GM18511 (cell line): ENCODE measurements at regions not wholly inside any gene's neighbourhood (a gene's known extent, or its start where the extent isn't known, plus 50 kb on each side); places are given as distances from the start of the nearest gene placed in this dataset.

Experiments
- ATAC-seq: cut with Tn5 transposase; IDR thresholded peaks from one replicate; pipeline ENCODE4 v1.9.1; 2021; ENCODE audit warnings: mild to moderate bottlenecking, moderate library complexity; ENCODE audit not compliant: unreplicated experiment

DNA sequence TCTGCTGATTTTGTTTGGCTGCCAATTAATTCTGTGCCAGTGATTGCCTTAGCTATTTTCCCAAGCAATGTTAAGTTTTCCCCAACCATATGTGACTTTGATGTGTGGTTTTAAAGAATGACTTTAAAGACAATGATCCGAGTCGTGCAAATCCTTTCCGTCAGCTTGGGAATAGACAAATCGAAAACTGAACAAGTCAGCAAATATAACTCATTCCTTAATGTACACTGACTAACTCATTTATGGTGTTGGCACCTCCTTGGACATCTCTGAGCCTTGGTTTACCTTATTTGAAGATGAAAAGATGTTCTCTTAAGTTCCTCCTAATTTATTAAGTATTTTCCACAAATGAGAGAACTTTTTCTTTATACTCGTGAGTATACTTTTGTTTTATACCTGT, 249.4 kb upstream of the SLCO3A1 start:
- no peak for ATAC-seq

DNA sequence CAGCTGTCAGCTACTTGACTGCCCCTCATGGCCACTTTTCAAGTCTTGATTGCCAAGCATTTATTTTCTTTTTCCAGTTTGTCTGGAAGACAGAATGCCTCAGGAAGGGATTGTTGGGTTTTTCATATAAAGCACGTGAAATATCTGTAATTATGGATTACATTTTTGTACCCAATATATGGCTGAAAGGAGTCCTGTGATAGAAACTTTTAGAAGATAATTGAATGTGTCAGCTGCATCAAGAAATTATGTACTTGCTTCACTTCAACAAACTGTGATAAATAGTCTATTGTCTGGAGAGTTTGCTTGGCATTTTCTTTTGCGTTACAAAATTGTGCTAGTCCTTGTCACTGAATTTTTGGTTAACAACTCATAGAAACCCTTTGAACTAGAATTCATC, 247.9 kb upstream of the SLCO3A1 start:
- no peak for ATAC-seq

DNA sequence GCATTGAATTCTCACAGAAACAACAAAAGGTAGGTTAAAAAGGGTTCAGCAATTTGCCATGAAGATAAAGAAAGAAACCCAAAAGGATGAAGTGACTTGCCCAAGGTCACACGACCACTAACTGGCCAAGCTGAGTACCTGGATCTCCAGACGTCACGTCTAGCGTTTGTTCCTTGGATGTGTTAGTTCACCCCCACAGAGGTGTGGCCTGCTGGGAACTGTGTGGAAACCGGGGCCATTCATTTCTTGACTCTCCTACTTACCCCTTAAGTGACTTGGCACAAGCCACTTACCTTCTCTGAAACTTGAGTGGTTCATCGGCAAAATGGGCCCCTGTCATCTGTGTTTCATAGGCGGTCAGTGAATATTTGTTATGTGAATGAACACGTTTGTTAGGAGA, 244.3 kb upstream of the SLCO3A1 start:
- ATAC-seq, result no peak

DNA sequence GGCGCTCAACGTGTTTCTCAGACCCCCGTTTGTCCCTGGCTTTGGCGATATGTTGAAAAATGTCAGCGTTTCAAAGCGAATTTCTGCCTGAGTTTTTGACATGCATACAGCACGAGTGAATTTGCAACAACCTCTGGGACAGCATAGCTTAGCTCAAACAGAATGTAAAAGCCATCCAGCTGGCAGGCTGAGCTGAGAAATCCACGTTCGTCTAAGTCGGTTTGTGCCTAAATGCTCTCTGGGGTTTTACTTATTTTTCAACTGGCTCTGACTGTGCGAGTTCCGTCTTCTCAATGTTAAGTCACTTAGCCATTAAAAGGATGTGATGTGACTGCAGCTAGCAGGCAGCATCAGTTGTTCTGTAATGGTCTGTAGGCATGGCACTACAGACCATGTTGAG, 243.5 kb upstream of the SLCO3A1 start:
- ATAC-seq, result no peak

DNA sequence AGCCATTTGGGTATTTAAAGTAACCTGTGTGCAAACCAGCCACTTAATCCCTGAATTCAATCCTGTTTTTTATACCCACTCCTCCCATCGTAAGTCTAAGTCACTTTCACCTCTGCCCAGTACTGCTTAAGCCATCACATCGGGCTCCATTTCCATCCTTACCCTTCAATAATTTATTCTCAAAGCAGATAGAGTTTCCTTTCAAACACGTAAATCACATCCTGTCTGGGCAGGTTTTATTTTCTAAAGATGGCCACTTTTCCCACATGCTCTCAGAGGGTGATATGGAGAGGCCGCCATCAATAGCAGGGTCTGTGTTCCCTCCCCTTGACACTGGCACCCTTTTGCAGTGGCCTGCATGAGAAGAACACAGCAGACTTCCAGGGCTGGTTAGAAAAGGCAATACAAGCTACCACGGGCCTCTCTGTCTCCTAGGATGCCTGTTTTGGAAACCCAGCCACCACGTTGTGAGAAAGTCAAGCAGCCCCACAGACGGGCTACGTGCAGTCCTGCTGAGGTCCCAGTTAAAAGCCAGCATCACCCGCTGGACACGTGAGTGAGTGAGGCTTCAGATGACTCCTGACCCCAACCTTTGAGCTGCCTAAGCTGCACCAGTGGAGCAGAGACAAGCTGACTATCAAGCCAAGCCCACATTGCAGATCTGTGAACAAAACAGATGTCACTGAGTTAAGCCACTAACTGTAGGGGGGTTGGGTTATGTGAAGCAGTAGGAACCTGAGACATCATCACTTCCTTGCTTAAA, 241.8 kb upstream of the SLCO3A1 start:
- no peak for ATAC-seq

DNA sequence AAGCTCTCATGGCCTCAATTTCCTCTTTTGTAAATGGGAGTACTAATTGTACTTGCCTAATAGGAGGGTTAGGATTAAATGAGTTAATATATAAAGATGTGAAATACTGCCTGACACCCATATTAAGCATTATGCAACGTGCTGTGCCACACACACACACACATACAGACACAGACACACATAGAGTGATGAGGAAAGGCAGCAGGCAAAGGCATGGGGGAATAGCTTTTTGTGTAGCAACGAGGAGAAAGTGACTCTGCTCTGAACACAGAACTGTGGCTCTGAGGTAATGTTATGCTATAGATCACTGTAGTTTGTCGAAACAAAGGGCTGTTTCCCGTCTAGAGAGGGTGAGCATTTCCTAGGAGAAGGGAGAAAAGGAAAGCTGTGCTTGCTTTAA, 233.3 kb upstream of the SLCO3A1 start:
- ATAC-seq, result no peak

DNA sequence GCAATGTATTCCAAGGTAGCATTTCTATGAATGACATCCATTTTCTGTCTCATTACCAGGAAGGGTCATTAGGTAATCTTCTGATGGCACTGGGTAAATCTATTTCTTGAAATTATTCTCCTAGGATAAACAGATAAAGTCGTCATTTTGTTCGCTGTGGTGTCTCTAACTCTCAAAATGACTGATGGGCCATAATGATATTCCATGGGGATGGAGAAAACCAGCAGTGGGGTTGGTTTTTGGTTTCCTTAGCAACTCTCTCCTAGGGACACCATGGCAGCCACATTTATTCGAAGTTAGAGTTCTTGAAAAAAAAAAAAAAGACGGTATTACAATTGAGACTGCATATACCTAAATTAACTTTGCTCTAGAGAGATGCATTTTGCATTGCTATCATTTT, 231.3 kb upstream of the SLCO3A1 start:
- no peak for ATAC-seq

DNA sequence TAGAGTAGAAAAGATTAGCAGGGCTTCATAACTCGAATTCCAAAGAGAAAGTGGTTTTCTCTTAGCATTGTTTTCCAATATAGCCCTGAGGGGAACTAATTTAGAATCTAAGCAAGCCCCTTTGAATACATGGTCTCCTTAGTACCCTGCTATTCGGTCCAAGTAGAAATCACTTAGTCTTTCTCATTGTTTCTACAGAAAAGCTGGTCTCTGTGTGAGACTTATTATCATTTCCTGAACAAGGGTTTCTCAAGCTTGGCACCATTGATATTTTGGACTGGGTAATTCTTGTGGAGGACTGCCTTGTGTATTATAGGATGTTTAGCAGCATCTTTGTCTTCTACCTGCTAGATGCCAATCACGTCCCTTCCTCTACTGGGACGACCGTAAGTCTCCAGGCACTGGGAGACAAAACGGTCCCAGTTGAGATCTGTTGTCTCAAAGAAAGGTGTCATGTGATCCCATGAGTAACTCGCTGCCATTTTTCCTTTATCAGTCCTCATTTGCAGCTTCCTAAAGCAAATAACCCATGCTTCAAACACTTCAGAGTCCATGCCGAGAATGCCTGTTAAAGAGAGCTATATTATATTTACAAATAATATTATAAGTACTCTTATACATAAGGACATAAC, 230.7 kb upstream of the SLCO3A1 start:
- ATAC-seq, result no peak

DNA sequence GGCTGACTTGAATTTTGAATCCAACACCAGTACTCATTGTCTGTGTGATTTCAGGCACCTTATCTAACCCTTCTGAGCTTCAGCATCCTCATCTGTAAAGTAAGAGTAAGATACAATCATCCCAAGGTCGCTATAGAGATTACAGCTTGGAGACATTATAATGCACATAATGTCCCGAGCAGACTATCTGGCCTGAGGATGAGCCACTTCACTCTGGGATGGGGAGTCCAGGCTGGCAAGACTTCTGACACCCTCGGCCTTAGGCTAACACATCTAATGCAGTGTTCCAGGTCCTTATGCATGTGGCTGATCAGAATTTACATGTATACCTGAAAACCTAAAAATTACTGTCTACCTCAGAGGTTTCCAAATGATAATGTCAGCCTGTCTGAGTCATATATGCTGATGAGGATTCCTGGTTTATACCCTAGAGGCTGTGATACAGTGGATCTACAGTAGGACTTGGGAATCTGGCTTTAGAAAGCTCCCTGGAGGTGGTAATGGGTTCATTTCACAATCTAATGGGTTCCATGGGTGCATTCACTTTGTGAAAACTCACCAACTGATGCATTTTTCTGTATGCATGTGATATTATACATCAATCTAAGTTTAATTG, 229.0 kb upstream of the SLCO3A1 start:
- no peak for ATAC-seq

DNA sequence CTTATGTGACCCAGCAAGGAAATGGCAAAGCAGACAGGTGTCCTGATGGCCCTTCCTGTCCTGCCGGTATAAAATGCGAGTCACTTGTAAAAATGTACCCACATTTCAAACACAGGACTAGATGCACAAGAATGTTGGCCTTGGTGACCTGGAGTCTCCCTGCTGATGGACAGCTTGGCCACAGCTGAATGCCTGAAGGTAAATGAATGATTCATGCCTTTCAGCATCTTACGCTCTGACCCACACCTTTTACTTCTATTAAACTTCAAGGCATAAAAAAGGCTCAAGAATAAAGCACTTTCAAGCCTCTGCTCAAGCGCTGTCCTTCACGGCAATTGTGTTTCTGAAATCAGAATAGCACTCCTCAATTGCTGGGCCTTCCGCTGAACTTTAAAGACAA, 228.0 kb upstream of the SLCO3A1 start:
- ATAC-seq, result no peak

DNA sequence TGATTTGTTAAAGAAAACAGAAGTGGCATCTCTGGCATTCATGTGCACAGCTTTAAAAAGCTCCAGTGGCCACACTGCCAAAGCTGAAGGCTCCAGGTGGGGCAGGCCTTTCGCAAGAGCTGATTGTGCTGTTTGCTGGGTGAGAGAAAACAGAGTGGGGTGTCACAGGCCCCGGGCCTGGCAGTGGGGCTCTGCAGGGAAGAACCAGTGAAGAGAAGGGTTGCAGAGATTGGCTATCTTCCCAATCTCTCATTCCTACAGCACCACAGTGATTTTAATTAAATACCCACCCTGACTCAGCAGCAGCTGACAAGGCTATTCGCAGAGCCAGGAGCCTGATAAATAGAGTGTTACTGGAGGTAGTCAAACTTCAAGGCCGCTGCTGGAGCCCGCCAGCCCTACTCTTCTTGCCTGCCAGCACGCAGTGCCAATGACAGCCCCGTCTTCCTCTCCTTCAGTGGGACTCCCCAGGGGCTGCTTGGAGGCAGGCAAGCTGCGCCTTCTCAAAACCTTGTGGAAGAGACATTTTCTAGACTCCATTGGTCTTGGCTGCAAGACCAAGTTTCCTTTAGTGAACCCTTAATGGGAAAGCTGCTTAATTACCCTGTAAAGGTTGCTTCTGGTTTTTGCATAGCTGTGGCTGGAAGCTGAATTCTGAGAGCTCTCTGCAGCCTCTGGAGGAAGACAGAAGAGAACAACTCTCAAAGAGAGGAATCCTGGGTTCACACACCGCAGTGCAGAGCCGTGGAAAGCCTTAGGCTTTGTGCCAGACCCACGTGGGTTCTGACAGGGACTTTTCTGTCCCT, 225.8 kb upstream of the SLCO3A1 start:
- no peak for ATAC-seq

DNA sequence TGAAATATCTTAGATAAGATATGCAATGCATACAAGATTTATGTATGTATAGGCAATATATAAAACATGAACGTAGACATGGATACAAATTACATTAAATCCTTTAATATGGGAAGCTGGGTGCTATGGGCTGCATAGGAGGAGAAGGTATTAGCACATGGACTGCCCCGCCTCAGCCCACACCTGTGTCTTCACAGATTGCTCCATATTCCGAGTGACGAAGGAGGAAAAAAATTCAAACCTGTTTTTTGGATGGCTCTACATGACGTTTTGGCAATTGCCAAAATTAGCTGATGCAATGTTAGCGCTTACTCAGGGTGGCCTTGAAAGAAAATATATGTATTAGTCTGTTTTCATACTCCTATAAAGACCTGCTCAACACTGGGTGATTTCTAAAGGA, 223.4 kb upstream of the SLCO3A1 start:
- no peak for ATAC-seq

DNA sequence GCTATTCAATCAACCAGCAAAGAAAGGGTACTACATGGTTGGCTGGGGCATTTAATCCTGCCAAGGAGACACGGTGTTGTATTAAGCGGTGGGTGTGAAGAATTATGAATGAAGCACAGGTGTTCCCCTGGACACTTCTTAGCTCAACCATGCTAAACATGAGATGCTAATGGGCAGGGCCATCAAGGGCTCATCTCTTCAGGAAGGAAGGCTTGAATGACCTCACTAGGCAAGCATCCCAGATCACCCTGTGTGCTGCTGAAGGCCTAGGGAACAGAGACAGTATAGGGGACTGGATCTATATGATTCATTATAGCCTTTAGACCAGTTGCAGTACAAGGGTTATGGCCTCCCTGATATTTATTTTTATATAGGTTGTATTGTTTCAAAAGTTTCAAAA, 221.3 kb upstream of the SLCO3A1 start:
- ATAC-seq, result no peak

DNA sequence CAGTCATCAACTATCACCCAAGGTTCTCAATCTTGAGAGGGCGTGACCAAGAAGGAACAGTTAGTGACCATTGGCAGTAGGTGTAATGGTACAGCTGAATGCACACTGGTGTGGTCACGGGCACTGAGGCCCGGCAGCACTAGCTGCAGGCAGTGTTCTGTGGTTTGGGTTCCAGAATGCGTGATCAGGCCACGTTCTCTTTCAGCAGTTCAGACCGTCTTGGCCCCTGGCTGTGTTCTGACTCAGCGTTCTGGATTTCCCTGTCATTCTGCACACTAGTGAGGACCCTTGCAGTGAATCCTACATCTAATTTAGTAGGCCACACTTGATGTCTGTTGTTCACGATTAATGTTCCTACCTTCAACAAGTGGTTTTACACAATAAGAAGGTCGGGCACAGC, 220.5 kb upstream of the SLCO3A1 start:
- ATAC-seq, result no peak

DNA sequence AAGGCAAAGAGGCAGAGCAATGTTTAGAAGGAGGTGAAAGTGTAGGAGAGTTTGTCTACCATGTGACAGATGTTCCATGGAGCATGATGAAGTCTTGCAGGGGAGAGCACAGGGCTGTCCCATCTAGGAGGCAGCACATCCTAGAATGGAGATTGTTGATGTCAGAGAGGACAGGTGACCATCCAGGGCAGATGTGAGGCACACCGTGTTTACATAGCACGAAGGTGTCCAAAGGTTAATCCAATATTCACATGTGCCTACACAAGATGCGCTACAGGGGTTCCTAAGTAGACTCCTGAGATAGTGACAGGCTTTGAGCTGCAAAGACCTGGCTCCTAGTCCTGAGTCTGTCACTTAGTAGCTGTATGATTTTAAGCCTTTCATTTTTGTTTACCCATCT, 219.3 kb upstream of the SLCO3A1 start:
- no peak for ATAC-seq

DNA sequence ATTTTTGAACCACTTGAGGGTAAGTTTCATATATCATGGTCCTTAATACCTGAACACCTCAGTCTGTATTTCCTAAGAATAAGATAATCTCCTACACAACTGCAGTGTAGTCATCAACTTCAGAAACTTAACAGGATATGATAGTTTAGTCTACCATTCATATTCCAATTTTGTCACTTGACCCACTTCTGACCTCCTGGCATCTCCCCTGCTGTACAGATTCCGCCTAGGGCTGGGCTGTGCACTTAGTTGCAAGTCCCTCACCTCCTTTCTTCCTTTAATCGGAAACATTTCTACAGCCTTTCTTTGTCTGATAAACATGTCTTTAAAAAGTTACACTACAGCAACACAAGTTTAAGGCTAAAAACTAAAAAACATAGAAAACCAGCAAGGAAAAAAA, 218.4 kb upstream of the SLCO3A1 start:
- ATAC-seq, result no peak

DNA sequence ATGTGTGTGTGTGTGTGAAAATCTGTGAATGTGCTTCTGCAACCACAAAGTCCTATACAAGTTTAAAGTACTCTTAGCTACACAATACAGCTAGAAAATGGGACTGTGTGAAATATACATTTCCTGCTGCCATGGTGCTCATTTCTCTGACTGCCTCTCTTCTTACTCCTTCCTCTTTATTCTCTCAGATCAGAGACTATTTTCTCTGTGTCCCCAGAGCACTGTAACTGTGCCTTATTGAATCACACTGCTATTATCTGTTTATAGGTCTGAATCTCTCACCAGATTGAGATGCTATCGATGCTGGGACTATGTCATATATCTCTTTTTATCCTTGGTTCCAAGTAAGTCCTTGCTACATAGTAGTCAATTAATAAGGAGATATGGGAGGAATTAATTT, 217.9 kb upstream of the SLCO3A1 start:
- no peak for ATAC-seq

DNA sequence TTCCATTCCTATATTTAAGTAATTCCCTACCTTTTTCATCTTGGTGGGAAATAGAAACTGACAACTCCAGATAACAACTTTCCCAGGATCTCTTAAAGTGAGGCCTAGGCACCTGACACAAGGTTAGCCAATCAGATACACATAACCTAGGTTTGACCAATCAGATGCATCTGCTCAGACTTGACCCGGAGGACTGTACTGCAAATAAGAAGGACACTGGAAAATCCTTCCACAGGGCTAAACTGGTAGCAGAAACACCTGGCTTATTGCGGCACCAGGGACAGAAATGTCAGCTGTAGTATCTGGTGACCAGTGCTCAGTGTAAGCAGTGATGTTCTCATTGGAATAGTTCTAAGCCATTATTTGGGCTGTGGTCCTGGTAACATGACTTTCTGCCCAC, 204.5 kb upstream of the SLCO3A1 start:
- no peak for ATAC-seq

DNA sequence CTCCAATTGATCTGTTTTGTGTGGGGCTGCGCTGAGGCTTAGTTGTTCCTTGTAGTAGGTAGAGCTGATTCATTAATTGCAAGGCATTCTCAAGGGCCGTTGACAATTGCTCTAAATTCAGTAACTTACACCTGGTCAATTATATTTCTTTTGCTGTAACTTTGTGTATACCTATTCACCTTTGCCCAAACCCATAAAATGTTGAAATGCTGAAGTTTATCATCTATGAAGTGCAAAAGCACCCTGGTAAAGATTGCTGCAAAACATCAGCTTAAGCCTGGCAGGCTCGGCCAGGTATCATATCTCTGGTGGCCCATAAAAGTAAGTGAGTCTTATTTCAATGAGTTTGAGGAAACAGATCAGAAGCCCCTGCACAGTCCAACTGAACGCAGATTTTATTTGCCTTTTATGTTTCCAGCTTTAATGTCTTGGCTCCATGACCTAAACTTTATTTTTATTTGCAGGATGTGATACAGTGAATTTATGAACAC, 203.6 kb upstream of the SLCO3A1 start:
- ATAC-seq, result no peak

DNA sequence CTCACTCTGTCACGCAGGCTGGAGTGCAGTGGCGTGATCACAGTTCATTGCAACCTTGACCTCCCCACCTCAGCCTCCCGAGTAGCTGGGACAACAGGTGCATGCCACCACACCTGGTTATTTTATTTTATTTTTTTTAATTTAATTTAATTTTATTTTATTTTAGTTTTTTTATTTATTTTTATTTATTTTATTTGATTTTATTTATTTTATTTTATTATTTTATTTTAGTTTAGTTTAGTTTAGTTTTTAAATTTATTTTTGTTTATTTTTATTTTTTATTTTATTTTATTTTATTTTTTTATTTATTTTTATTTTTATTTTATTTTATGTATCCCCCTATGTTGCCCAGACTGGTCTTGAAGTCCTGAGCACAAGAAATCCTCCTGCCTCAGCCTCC, 202.3 kb upstream of the SLCO3A1 start:
- no peak for ATAC-seq

DNA sequence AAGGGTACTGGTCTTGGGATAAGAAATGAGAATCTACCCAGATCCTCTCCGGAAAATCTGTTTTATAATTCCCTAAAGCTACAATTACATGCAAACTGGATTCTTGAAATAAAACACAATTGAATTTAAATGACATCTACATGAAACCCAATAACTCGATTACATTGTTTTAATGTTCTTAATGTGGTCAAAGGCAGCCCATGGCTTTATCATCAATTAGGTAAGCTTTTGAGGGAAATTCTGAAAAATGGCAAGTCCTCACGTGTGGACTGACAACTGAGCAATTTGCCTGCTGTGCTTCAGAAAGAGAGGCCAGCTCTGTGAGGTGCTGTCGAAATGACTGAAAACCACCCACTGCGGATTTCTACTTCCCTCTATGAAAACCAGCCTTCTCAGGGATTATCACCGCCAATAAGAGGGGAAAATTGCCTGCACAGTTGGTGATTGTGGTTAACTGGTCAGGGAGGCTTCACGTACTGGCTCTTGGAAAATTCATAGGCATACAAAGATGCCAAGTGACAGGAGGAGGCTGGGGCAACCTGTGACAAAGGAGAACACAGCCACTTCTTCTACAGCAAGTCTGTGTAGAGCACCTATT, 200.8 kb upstream of the SLCO3A1 start:
- no peak for ATAC-seq
